GM23248 (cell line): ENCODE measurements at regions not wholly inside any gene's neighbourhood (a gene's known extent, or its start where the extent isn't known, plus 50 kb on each side); places are given as distances from the start of the nearest gene placed in this dataset.

Source experiments
- DNase-seq: peaks from one replicate; pipeline ENCODE4 v3.0.0-alpha.2; 2015
- H2AFZ ChIP-seq: fragments of 200-600 bp; sonication (generic); 2 replicates; pipeline ENCODE4 v1.6.1; 2016; ENCODE audit warnings: antibody characterized with exemption
- H3F3A ChIP-seq: fragments of 200-600 bp; sonication (generic); 2 replicates; pipeline ENCODE4 v1.6.1; 2016; ENCODE audit warnings: mild to moderate bottlenecking, antibody characterized with exemption, mixed run types; ENCODE audit not compliant: insufficient read depth
- H3K27ac ChIP-seq: fragments of 200-600 bp; sonication (generic); 2 replicates; pipeline ENCODE4 v1.5.1; 2016; ENCODE audit warnings: mild to moderate bottlenecking
- H3K27me3 ChIP-seq: fragments of 200-600 bp; sonication (generic); replicated peaks from 2 replicates; pipeline ENCODE4 v1.6.1; 2016; ENCODE audit warnings: mild to moderate bottlenecking; ENCODE audit not compliant: insufficient read depth
- H3K36me3 ChIP-seq: fragments of 200-600 bp; sonication (generic); 2 replicates; pipeline ENCODE4 v1.6.1; 2016; ENCODE audit warnings: low read depth, mild to moderate bottlenecking
- H3K4me1 ChIP-seq: fragments of 200-600 bp; sonication (generic); 2 replicates; pipeline ENCODE4 v1.6.1; 2016; ENCODE audit warnings: mild to moderate bottlenecking; ENCODE audit not compliant: insufficient read depth
- H3K4me2 ChIP-seq: fragments of 200-600 bp; sonication (generic); one replicate; pipeline ENCODE4 v1.6.1; 2016; ENCODE audit warnings: mild to moderate bottlenecking; ENCODE audit not compliant: unreplicated experiment
- H3K4me3 ChIP-seq: fragments of 200-600 bp; sonication (generic); 2 replicates; pipeline ENCODE4 v1.5.1; 2016; ENCODE audit warnings: mild to moderate bottlenecking
- H3K79me2 ChIP-seq: fragments of 200-600 bp; sonication (generic); 2 replicates; pipeline ENCODE4 v1.6.1; 2016; ENCODE audit warnings: mild to moderate bottlenecking; ENCODE audit not compliant: insufficient read depth
- H3K9ac ChIP-seq: fragments of 200-600 bp; sonication (generic); 2 replicates; pipeline ENCODE4 v1.6.1; 2016; ENCODE audit warnings: mild to moderate bottlenecking
- H3K9me2 ChIP-seq: fragments of 200-600 bp; sonication (generic); 2 replicates; pipeline ENCODE4 v1.6.1; 2016; ENCODE audit warnings: mixed run types, mild to moderate bottlenecking, moderate library complexity; ENCODE audit not compliant: insufficient read depth
- H3K9me3 ChIP-seq: fragments of 200-600 bp; sonication (generic); one replicate; pipeline ENCODE4 v1.6.1; 2017; ENCODE audit warnings: low read depth
- H4K20me1 ChIP-seq: fragments of 200-600 bp; sonication (generic); 2 replicates; pipeline ENCODE4 v1.6.0; 2016; ENCODE audit not compliant: insufficient read depth
- EZH2 ChIP-seq: fragments of 200-600 bp; sonication (generic); IDR thresholded peaks from 2 replicates; pipeline ENCODE4 v1.6.1; 2018; ENCODE audit warnings: antibody characterized with exemption, mild to moderate bottlenecking; ENCODE audit not compliant: insufficient read depth, poor library complexity, severe bottlenecking
- EZH2phosphoT487 ChIP-seq: fragments of 200-600 bp; sonication (generic); IDR thresholded peaks from 2 replicates; pipeline ENCODE4 v1.6.1; 2018; ENCODE audit warnings: antibody characterized with exemption, moderate library complexity, mild to moderate bottlenecking, low read depth; ENCODE audit not compliant: insufficient read depth
- WGBS, 2 experiments: methylation state at CpG; one replicate each; pipeline ENCODE4 v1.1.6; 2015 to 2017; ENCODE audit warnings: low lambda C conversion rate in 2 of 2, low coverage in 1 of 2; ENCODE audit errors: missing lambda C conversion rate in 2 of 2; 5-methylcytosine and 5-hydroxymethylcytosine counted together
- in situ Hi-C: fragments of 300-500 bp; cut with MboI; formaldehyde crosslinking; loops from 2 replicates; pipeline ENCODE4 v1.15.0; 2020

GRCh38 chr17:15026088-15026487 lies 239.0 kb downstream of the PMP22 start:
- in situ Hi-C loops: no loop called here
- Histone ChIP-seq H3K4me1 (no peaks in the 10 kb centered on the region), H3K27ac (no peak overlapping the region), H3K9me3 (no peaks in the 10 kb centered on the region), H4K20me1 (no peaks in the 10 kb centered on the region), H3K9me2 (no peaks in the 10 kb centered on the region), H3K4me3 (no peak overlapping the region), H3K79me2 (no peaks in the 10 kb centered on the region), H3K4me2 (no peak overlapping the region), H2AFZ (no peak overlapping the region), H3K9ac (no peak overlapping the region), H3K36me3 (no peaks in the 10 kb centered on the region), H3K27me3 (peaks cover 17% of the 10 kb centered on the region), H3F3A (no peaks in the 10 kb centered on the region)
- WGBS, 2 experiments: 80 to 81% methylated on average over 2 of the region's 2 CpGs
- no peak for DNase-seq
- TF ChIP-seq EZH2: no peak
- TF ChIP-seq EZH2phosphoT487: no peak

- Histone ChIP-seq H3K36me3 (no peaks in the 10 kb centered on the region), H4K20me1 (no peaks in the 10 kb centered on the region), H3K4me1 (no peaks in the 10 kb centered on the region), H3F3A (no peaks in the 10 kb centered on the region), H3K4me3 (no peak overlapping the region), H3K9ac (no peak overlapping the region), H3K4me2 (no peak overlapping the region), H2AFZ (no peak overlapping the region), H3K27ac (no peak overlapping the region), H3K9me2 (no peaks in the 10 kb centered on the region), H3K27me3 (peaks cover 12% of the 10 kb centered on the region), H3K79me2 (no peaks in the 10 kb centered on the region), H3K9me3 (no peaks in the 10 kb centered on the region)
- 87 to 89% methylated on average over 10 of the region's 10 CpGs for WGBS, 2 experiments
- in situ Hi-C loops: no loop called here
- no peak for TF ChIP-seq EZH2phosphoT487
- no peak for TF ChIP-seq EZH2
- no peak for DNase-seq
These were observed 241.4 kb downstream of the PMP22 start for GRCh38 chr17:15023589-15024336.

- H3K9ac ChIP-seq: no peak overlapping the region
- no peak overlapping the region for H3K4me3 ChIP-seq
- no peaks in the 10 kb centered on the region for H3K9me2 ChIP-seq
- H3K27ac ChIP-seq: no peak overlapping the region
- no peaks in the 10 kb centered on the region for H3K79me2 ChIP-seq
- no peaks in the 10 kb centered on the region for H3K9me3 ChIP-seq
- H3K36me3 ChIP-seq: no peaks in the 10 kb centered on the region
- no peaks in the 10 kb centered on the region for H3K4me1 ChIP-seq
- no peak for DNase-seq
- 81 to 82% methylated on average over 3 of the region's 3 CpGs for WGBS, 2 experiments
- TF ChIP-seq EZH2phosphoT487 (no peak), EZH2 (no peak)
- H3K27me3 ChIP-seq: no peaks in the 10 kb centered on the region
- H3F3A ChIP-seq: no peaks in the 10 kb centered on the region
- H2AFZ ChIP-seq: no peak overlapping the region
- no peaks in the 10 kb centered on the region for H4K20me1 ChIP-seq
- in situ Hi-C loops: no loop called here
- no peak overlapping the region for H3K4me2 ChIP-seq
These were observed 246.0 kb downstream of the PMP22 start for GRCh38 chr17:15019158-15019557.

- no peaks in the 10 kb centered on the region for H4K20me1 ChIP-seq
- H3K4me1 ChIP-seq: no peaks in the 10 kb centered on the region
- 1 to 5% methylated on average over 6 of the region's 6 CpGs for WGBS, 2 experiments
- no peaks in the 10 kb centered on the region for H3K36me3 ChIP-seq
- H3K79me2 ChIP-seq: no peaks in the 10 kb centered on the region
- H3K4me3 ChIP-seq: no peak overlapping the region
- no peak overlapping the region for H3K4me2 ChIP-seq
- H3K27ac ChIP-seq: no peak overlapping the region
- H3K9me2 ChIP-seq: no peaks in the 10 kb centered on the region
- TF ChIP-seq EZH2: no peak
- TF ChIP-seq EZH2phosphoT487: no peak
- no peak overlapping the region for H3K9ac ChIP-seq
- no peak overlapping the region for H2AFZ ChIP-seq
- in situ Hi-C loops: no loop called here
- peaks cover 26% of the 10 kb centered on the region for H3K27me3 ChIP-seq
- no peaks in the 10 kb centered on the region for H3K9me3 ChIP-seq
- H3F3A ChIP-seq: no peaks in the 10 kb centered on the region
- no peak for DNase-seq
These were observed 252.7 kb downstream of the PMP22 start for GRCh38 chr17:15012351-15012980.

- no peaks in the 10 kb centered on the region for H3K9me2 ChIP-seq
- H3K27ac ChIP-seq: no peak overlapping the region
- in situ Hi-C loops: no loop called here
- no peaks in the 10 kb centered on the region for H4K20me1 ChIP-seq
- no peaks in the 10 kb centered on the region for H3K79me2 ChIP-seq
- H3K27me3 ChIP-seq: peaks cover 41% of the 10 kb centered on the region
- no peak for TF ChIP-seq EZH2phosphoT487
- no peak for TF ChIP-seq EZH2
- no peaks in the 10 kb centered on the region for H3K36me3 ChIP-seq
- H3K9me3 ChIP-seq: no peaks in the 10 kb centered on the region
- H3K4me2 ChIP-seq: no peak overlapping the region
- H2AFZ ChIP-seq: no peak overlapping the region
- no peak for DNase-seq
- H3K9ac ChIP-seq: no peak overlapping the region
- no peaks in the 10 kb centered on the region for H3F3A ChIP-seq
- H3K4me1 ChIP-seq: no peaks in the 10 kb centered on the region
- H3K4me3 ChIP-seq: no peak overlapping the region
- 55 to 56% methylated on average over 6 of the region's 6 CpGs for WGBS, 2 experiments
These were observed 256.0 kb downstream of the PMP22 start for GRCh38 chr17:15009087-15009486.
